ENCODE measurements at regions not wholly inside any gene's neighbourhood (a gene's known extent, or its start where the extent isn't known, plus 50 kb on each side); places are given as distances from the start of the nearest gene placed in this dataset.

DNA sequence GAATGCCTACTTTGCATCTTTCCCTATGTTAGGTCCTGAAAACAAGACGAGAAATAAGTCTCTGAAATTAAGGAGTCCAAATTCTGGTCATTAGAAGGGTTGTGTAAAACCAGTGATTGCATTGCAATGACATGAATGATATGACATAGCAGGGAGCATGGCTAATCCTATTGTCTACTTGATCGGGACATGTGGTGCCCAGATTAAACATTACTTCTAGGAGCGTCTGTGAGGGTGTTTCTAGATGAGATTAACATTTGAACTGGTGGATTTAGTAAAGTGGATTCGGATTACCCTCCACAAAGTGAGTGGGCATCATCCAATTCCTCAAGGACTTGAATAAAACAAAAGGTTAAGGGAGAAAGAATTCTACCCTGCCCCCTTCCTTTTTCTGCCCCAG, 434.9 kb upstream of the KLF6 start:
- DNase-seq (ENCODE audit: low spot score) (no peak), ATAC-seq (no peak)

DNA sequence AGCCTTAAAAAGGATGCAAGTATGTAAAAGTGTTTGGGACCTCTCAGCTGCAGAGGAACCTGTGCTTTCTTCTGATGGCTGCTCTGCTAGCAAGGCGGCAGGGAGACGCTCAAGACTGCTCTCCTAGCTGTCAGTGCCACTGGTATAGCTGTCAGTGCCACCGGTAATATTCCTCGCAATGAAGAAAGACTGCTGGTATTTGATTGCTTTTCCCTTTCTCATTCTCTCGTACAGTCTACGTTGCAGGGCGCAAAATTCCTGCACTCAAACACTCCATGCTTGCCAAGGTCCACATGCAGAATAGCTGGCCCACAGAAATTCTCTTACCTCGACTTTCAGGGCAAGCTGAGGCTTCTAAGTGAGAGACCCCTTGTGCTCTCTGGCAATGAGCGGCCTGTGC, 432.6 kb upstream of the KLF6 start:
- no peak for DNase-seq (ENCODE audit: low spot score)
- ATAC-seq = no peak

DNA sequence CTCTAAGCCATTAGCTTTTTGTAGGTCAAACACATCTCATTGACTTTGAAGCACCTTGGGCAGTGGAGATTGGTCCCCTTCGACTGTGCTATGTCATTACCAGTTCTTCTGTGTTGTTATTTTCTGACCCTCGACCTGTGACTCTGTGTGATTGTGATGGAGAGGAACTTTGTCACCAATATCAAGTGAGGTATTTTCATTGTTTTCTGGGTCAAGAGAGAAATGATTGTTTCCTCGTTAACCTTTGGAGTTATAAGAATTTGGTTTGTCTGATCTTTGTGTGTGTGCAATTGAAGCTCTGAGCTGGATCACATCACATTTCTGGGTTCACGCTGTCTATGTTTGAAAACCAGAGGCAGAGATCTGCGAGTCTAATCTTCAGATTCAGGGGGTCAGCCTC, 432.2 kb upstream of the KLF6 start:
- no peak for ATAC-seq
- DNase-seq (ENCODE audit: low spot score) = no peak

DNA sequence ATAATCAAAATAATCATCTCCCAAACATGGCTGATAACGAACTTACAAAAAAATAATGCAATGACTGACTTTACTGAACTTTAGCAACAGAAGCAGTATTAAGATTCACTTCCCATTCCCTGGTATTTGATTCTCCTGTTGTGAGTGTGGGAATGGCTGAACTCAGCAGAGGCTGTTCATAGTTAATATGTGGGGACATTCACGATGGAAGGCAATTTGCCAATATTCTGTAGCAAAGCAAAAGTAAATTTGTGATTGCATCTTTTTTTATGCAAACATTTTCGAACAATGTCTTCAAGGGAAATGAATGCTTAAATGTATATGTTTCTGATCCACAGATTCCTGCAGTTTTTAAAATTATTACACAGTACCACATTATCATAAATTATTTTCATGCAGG, 431.7 kb upstream of the KLF6 start:
- DNase-seq (ENCODE audit: low spot score) = no peak
- no peak for ATAC-seq

DNA sequence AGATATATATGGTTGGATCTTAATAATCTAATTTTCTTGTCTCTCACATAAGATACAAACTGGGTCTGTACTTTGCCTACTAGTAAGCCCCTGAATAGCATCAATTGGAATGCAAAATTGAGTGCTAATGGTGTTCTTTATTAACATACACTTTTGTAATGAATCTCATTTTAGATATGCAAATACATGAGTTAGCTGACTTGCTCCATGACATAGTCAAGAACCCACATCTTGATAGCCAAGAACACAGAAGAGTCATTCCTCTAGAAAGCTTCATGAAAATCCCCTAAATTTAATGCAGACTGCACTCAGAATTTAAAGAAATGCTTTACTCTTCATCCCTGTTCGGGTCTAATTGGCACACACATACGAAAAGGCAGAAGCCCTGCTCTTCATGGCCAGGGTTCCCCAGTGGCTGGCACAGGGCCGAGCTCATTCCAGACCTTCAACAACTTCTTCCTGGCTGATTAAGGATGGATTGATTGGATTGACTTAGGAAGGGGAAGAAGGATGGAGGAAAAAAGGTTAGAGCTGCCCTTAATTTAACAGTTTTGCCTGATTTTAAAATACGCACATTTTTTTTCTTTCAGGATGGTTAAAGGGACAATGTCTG, 431.1 kb upstream of the KLF6 start:
- ATAC-seq (no peak), DNase-seq (ENCODE audit: low spot score) (no peak)

DNA sequence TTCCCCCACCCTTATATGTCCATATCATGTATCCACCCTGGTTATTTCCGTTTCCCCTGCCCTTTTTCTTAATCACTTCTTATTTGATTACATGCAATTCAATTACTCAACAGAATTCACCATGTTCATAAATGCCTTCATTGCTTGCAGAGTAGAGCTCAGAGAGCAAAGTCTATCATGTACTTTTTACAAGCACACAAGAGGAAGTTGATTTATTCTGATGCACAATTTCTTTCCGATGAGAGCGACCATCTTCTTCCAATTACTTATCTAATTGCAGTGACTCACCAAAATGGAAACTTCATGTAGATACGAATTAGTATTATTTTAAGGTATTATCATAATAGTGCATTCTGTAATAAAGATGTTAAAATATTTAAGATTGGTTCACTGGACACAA, 430.5 kb upstream of the KLF6 start:
- DNase-seq (ENCODE audit: low spot score) (no peak), ATAC-seq (no peak)

DNA sequence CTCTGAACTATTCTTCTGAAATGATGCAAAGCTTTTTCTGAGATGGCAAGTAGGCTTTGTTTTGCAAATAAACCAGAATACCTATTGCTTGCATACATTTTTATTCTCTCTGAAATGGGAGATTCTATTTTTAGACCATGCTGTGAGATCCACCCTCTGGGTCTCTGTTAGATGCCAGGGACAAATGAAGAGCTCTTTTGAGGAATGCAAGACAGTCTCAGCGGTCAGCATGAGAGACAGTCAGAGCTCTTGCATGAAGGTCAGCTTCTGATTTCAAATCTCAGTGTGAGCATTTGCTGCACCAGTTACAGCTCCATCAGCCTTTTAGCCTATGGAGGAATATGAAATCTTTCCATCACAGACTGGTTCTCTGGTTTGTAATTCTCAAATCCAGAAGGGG, 429.9 kb upstream of the KLF6 start:
- DNase-seq (ENCODE audit: low spot score) = no peak
- ATAC-seq = no peak

DNA sequence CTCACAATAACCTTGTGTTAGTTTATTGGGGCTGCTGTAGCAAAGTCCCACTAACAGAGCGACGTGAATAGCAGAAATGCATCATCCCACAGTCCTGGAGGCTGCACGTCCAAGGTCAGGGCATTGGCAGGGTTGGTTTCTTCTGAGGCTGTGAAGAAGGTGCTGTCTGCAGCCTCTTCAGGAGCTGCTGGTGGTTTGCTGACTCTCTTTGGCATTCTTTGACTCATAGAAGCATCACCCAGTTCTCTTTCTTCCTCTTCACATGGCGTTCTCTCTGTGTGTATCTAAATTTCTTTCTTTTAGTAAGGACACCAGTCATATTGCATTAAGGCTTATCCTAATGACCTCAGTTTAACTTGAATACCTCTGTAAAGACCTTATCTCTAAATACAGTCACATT, 428.4 kb upstream of the KLF6 start:
- ATAC-seq (no peak), DNase-seq (ENCODE audit: low spot score) (no peak)

DNA sequence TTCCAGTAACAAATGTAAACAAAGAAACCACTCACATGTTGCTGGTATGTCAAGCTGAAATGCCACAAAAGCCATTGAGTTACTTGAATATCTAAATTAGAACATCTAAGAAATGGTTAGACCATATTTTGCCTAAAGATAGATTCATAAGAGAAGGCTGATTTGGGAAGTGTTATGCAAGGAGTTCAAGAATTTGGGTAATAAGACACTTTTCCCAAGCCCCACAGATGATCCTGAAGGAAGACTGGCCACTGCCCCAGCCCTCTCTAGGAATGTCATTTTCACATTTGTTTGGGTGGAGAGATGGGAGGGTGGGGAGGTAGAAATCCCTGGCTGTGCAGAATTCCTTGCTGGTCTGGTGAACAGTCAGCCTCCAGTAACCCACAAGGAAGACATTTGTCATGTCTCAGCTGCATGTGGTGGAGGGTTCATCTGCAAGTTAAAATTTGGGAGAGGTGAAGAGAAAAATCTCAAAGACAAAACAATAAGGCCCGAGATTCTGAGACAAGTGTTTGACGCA, 427.2 kb upstream of the KLF6 start:
- DNase-seq (ENCODE audit: low spot score) (no peak), ATAC-seq (no peak)

DNA sequence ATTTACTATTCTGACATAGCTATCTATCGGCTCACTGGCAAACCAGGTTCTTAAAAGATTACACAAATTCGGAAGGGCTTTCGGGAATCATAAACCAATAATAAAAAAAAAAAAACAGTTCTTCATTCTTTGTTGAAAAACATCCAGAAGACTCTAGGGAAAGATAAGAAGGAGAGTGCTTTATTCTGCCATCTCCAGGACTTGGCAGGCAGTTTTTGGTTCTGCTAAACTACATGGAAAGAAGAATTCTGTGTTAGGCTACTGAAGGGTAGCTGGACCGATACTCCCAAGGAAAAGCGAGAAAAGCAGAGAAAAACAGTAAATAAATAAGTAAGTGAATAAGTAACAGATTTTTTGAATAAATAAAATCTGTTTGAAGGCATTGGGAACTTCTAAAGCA, 423.5 kb upstream of the KLF6 start:
- ATAC-seq (no peak), DNase-seq (ENCODE audit: low spot score) (no peak)

DNA sequence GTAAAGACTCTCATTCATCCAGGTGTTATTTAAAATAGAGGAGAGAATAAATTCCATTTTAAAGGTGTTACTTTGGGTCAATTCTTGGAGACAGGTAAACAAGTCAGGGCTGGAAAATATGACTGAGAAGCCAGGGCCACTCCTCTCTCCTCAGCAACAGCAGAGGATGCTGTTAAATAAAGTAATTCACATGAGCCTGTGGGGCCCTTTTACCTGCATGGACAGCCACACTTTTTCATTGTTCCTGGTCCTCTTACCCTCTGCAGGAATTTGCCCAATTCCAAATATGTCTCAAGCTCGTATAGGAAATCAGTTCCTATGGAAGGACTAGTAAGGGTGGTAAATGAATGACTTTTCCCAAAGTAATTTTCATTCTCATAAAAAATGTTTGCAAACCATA, 420.1 kb upstream of the KLF6 start:
- ATAC-seq (no peak), DNase-seq (ENCODE audit: low spot score) (no peak)

DNA sequence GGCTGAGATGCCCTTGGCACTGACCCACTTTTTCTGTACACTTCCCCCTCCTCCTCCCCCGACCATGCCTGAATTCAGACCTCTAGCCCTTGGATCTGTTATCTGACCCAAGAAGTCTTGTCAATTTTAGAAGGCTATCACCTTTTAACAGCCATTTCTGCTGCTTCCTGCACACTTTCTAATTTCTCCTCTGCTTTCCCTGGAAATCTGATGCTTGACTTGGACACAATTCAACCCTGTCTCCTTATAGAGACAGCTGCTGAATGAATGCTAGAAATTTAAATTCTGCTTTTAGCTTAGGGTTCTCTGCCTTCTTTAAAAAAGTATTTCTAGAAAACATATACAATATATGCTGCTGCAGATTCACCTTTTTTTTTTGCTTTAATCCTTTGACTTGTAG, 417.9 kb upstream of the KLF6 start:
- DNase-seq (ENCODE audit: low spot score) (no peak), ATAC-seq (no peak)

DNA sequence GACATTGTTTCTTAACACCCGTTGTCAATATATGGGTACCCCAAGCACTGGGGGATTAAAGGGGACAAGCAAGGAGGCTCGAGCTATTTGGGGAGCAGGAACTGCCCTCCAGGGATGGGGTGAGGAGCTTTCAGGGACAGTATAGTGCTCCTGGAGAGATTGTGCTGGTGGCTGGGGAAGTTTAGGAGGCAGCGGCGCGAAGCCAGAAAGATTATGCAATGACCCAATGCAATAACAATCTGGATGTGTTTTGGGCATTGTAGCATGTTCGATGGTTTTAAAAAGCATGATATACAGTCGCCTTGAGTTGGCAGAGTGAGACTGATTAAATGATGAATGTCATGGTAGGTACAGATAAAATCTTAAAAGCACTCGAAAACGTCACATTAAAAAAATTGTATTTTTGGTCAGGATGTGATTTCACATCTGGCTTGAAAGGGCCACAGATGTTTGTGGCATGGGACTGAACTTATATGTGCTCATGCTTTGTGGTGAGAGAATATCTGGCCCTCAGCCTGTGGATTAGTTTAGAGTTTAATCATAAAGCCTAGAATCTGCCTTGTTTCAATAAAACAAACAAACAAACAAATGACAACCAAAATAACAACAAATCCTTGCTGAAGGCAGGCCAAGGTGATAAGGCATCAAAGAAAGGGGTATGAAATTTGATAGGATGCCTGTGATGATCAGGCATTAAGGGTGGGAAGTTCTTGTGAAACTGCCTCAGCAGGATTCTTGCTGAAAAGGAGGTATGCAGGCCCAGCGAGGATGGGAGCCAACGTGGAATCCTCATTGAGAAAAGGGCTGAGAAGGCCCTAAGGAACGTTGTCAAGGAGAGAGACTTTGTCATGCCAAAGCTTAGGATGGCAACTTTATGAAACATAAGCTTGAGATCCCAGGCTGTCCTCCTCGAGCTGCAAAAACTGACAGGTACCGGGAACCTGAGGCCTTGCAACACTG, 417.1 kb upstream of the KLF6 start:
- ATAC-seq = no peak
- DNase-seq (ENCODE audit: low spot score) = no peak

DNA sequence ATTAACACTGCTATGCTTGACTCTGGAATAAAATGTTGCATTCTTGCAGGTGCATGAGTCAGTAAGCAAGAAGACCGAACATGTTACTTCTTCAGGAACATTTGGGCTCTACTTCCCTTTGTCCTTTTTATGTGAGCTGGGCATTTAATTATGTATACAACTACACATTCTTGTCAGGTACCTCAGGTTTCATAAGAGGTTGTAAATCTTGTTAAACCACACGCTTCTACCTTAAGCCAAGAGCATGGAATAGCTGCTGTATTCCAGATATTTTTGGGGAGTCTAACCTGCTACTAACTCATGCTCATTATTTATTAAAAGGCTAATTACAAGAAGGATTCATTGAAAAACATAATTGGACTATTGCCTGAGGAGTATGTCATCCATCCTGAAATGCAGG, 414.2 kb upstream of the KLF6 start:
- ATAC-seq = no peak
- DNase-seq (ENCODE audit: low spot score) = no peak

DNA sequence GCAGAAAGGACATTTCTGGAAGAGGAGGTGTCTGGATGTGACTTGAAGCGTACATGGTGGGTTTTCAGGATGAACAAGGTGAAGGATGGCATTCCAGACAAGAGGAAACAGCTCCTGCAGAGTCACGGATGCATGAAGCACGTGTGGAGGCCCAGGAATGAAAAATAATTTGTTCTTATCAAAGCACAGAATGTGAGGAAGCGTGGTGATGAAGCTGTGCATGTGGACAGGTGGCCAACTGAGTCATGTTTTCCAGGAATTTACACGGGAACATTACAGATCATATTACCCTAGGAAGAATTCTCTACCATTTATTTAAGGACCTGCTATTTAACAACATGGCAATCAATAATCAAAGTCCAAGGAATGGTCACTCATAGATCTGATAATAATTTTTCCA, 413.2 kb upstream of the KLF6 start:
- DNase-seq (ENCODE audit: low spot score) (no peak), ATAC-seq (no peak)

DNA sequence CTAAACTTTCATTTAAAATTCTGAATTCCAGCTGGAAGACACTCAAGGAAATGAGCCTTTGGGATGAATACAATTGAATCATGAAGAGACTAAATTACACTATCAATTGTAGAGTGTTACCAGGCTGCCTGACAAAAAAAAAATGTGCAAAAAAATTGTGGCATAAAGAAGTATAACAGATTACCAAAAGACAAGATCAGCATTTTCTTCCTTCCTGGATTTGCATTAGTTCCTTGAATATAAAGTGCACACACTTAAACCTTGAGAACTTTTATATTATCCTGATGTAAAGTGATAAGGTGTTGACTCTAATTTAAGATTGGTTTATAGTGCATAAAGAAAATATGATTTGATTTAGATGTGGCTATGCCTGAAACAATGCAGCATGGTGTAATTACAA, 412.7 kb upstream of the KLF6 start:
- ATAC-seq = no peak
- no peak for DNase-seq (ENCODE audit: low spot score)

DNA sequence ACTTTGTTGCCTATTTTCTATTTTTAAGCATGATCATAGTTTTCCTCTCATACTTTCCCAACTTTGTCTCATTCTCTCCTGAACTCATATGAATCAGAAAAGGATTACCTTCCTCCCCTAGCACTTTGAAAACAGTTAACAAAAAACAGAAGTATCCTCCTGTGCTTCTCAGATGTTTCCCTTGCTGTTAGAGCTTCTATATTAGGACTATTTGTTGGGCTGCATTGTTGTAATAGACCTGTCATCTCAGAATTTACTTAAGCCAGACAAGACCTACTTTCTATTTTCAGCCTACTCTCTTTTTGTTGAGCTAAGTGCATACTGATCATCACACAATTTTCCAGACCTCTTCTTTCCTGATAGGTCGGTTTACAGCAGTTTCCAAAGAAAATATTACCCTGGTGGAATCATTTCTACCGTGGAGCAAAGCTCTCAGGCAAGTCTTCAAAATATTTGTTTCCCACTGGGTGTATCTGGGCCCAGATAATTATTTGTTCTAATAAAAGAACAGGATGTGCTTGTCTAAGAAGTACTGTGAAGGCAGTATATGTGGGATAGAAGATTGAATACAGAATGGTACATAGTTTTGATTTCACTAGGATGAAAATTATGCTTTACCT, 411.9 kb upstream of the KLF6 start:
- DNase-seq (ENCODE audit: low spot score) = no peak
- ATAC-seq = no peak

DNA sequence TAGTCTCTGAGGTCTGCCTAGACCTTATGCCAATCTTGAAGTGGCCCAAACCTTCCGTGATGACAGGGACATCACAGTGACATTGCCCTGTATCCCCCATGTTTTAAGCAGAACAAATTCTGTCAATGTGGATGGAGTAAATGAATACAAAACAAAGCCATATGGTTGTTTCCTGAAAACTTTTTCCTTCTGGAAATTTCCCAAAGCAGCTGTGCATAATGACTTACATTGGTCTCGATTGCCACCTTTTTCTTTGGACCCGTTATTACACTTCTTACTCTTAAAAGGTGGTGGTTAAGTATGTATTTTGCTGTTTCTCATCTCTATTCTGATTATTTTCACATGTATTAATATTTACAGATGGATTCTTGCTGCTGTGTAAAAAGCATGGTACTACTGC, 411.2 kb upstream of the KLF6 start:
- DNase-seq (ENCODE audit: low spot score) (no peak), ATAC-seq (no peak)

DNA sequence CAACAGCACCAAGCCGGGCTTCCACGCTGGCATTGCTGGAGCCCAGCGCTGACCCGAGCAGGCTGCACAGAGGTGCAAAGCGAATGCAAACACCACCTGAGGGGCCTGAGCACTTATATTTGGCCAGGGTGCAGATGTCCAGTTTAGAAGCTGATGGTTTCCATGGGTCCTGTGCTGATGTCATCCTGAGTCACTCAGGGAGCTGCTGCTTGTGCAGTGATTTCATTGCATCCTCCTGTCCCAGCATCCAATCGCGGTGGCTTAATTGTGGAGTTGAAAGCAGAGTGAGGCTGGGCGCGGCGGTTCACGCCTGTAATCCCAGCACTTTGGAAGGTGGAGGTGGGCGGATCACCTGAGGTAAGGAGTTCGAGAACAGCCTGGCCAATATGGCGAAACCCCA, 410.2 kb upstream of the KLF6 start:
- no peak for ATAC-seq
- no peak for DNase-seq (ENCODE audit: low spot score)

DNA sequence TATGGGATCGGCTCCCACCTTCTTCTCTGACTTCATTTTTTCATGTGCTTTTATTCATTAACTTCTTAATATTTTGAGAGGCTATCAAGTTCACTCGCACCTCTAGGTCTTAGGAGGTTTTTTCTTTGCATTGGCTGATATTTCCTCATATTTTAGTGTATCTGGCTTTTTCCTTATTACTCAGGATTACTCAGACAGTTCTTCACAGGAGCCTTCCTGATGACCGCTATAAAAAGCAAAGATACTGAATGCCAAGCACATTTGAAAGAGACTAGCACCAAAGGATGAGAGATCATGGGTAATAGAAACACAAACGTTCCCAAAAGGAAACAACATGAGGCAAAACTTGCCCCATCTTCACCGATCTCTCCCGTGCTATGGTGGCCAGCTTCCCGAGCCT, 409.2 kb upstream of the KLF6 start:
- DNase-seq (ENCODE audit: low spot score) (no peak), ATAC-seq (no peak)

DNA sequence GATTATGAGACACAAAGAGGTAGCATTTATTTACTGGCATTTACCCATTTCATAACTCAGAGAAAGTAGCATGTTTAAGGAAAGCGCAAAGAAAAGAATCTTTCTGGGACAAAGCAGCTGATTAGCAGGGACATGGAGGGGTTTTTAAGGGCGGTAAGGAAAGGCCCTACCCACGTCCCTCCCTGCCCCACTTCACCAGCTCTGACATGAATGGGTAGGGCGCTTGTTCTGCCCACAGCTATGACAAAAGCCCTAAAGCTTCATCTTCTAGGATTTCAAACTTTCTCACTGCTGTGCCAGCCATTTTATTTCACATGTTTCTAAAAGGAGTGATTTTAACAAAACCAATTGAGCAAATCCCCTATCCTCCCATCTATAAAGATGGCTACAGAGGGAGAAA, 406.9 kb upstream of the KLF6 start:
- no peak for DNase-seq (ENCODE audit: low spot score)
- ATAC-seq = no peak

DNA sequence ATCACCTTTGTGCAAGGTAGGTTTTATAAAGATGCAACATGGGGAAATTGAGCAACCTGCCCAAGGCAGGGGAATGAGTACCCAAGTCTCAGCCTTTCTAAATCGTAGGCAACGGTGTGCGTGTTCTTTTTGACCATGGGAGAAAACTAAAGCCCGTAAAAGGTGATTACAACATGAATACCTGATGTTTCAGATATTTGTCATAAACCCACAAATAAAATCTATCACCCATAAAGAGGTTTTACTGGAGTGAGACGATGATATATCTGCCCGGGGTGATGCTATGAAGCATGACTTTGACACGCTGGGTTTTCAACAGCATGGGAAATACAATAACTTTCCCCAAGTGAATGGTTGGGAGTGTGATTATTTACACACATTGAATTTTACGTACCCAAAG, 406.3 kb upstream of the KLF6 start:
- ATAC-seq = no peak
- no peak for DNase-seq (ENCODE audit: low spot score)
